HUES6 (cell line): ENCODE measurements at regions not wholly inside any gene's neighbourhood (a gene's known extent, or its start where the extent isn't known, plus 50 kb on each side); places are given as distances from the start of the nearest gene placed in this dataset.
"Not testable (repeated sequence)": the region's sequence is repeated elsewhere in the genome, so short reads cannot be mapped to it uniquely, and the experiment has no call there.

ENCODE experiments used
- H3K27ac ChIP-seq: 2 replicates; pipeline ENCODE4 v1.7.0; 2013; ENCODE audit warnings: low read depth, mild to moderate bottlenecking, low read length, inconsistent platforms
- H3K27me3 ChIP-seq: 2 replicates; pipeline ENCODE4 v1.6.1; 2013; ENCODE audit warnings: low read length; ENCODE audit not compliant: control insufficient read depth, insufficient read depth
- H3K36me3 ChIP-seq: 2 replicates; pipeline ENCODE4 v1.6.1; 2013; ENCODE audit warnings: low read length; ENCODE audit not compliant: control insufficient read depth, insufficient read depth
- H3K4me1 ChIP-seq: 2 replicates; pipeline ENCODE4 v1.6.1; 2013; ENCODE audit warnings: low read length; ENCODE audit not compliant: control insufficient read depth, insufficient read depth
- H3K4me3 ChIP-seq: 2 replicates; pipeline ENCODE4 v1.5.1; 2013; ENCODE audit warnings: low read depth, low read length
- H3K9ac ChIP-seq: one replicate; pipeline ENCODE4 v1.6.1; 2013; ENCODE audit warnings: mild to moderate bottlenecking, low read length
- H3K9me3 ChIP-seq: 2 replicates; pipeline ENCODE4 v1.6.1; 2013; ENCODE audit warnings: low read depth, low read length; ENCODE audit not compliant: control insufficient read depth, insufficient read depth

DNA sequence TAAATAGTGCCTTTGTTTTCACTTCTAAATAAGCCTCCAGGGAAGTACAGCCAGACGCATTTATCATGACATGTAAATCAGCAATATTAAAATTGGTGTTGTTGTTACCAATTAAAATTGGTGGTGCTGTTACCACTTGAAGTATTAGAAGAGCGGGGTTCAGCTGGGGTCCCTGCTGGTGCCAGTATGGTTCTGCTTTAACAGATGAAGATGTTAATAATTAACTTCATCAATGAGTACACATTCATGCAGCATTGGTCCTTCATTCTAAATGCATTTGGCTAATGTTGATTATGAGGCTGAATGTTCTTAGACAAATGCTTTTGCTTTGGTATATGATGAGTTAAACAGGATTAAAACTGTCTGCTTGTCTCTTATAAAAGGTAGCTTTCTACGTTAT, 67.6 kb upstream of the TMC1 start:
- Histone ChIP-seq H3K4me1 (peaks cover 20% of the 10 kb centered on the region), H3K27me3 (no peaks in the 10 kb centered on the region), H3K36me3 (no peaks in the 10 kb centered on the region), H3K9me3 (no peaks in the 10 kb centered on the region), H3K9ac (no peak overlapping the region), H3K4me3 (no peak overlapping the region), H3K27ac (peak overlapping the region; percentile 36; the same call in 1 of the 2 replicates)

DNA sequence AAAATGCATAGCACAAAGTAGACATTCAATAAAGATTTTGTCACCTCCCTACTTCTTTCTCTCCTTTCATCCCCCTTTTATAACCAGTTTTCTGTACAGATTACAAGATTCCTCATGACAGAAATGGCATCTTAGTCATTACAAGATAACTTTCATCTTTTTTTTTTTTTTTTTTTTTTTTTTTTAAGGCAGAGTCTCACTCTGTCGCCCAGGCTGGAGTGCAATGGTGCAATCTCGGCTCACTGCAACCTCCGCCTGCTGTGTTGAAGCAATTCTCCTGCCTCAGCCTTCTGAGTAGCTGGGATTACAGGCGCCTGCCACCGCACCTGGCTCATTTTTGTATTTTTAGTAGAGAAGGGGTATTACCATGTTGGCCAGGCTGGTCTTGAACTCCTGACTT, 75.2 kb upstream of the TMC1 start:
- H3K27ac ChIP-seq, H3K9me3 ChIP-seq, H3K36me3 ChIP-seq, H3K27me3 ChIP-seq, H3K4me3 ChIP-seq, H3K9ac ChIP-seq: not testable (repeated sequence)
- H3K4me1 ChIP-seq: peaks cover 17% of the 10 kb centered on the region

DNA sequence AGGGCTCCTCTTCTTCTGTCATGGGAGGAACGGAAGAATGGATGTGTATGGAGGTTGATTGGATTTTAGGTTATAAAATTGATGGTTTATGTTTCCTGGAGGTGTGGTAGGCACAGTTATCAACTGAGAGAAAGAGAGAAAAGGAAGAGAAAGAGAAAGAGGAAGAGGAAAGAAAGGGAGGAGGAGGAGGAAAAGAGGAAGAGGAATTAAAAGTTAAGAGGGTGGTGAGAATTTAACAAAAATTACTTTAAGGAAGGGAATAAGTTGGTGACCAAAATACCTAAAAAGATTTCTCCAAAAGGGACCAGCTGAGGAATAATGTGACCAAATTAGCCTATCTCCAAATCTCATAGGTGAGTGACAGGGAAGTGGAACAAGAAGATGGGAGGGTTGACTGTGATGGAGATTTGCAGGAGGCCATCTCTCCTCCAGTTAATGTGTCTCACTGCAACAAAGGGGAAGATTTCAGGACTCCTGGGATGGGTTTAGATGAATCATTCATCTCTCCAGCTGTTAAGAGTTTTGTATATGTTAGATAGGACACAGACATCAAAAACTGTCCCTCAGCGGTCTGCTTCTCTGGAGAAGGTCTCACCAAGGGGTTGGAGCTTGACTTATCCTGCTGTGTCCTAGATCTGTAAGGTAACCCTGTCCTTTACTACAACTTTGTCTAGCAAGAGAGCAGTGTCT, 76.0 kb upstream of the TMC1 start:
- Histone ChIP-seq H3K9me3 (no peaks in the 10 kb centered on the region), H3K4me3 (no peak overlapping the region), H3K27ac (no peak overlapping the region), H3K4me1 (peaks cover 22% of the 10 kb centered on the region), H3K36me3 (no peaks in the 10 kb centered on the region), H3K27me3 (no peaks in the 10 kb centered on the region), H3K9ac (no peak overlapping the region)

DNA sequence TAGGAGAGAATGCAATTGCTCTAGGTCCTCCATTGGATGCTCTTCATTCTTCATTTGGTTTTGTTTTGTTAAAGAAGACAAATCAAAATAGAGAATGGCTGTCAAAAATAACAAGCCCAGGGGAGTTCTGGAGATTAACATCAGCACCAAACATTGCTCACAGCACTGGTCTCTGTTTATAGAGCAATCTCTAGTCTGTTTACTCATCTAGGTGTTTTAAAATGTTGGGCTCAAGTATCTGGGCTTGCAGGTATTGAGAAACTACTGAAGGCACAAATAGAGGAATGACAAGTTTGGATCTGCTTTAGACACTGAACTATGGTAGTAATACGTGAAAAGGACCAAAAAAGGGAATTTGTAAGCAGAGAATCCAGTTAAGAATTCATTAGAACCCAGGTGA, 77.0 kb upstream of the TMC1 start:
- Histone ChIP-seq H3K27me3 (no peaks in the 10 kb centered on the region), H3K27ac (no peak overlapping the region), H3K9me3 (no peaks in the 10 kb centered on the region), H3K4me3 (no peak overlapping the region), H3K36me3 (no peaks in the 10 kb centered on the region), H3K4me1 (peaks cover 22% of the 10 kb centered on the region), H3K9ac (no peak overlapping the region)

DNA sequence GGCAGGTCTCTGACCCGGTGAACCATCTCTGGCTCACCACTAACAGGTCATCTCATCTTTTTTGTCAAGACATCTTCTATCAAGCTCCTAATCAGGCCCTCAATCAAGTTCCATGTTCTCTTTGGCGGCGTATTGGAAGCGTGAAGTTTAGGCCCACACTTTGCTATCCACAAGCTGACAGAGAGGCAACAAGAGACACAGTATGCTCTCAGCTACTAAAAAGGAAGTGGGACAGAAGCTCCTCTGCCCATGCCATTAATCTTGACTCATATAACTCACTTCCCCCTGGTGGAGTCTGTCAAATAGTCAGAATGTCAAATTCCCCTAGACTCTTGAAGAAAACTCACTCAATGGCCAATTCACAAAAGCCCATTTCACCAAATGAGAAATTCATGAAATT, 77.6 kb upstream of the TMC1 start:
- Histone ChIP-seq H3K36me3 (no peaks in the 10 kb centered on the region), H3K27ac (no peak overlapping the region), H3K4me3 (no peak overlapping the region), H3K9me3 (no peaks in the 10 kb centered on the region), H3K9ac (no peak overlapping the region), H3K27me3 (no peaks in the 10 kb centered on the region), H3K4me1 (peaks cover 22% of the 10 kb centered on the region)

DNA sequence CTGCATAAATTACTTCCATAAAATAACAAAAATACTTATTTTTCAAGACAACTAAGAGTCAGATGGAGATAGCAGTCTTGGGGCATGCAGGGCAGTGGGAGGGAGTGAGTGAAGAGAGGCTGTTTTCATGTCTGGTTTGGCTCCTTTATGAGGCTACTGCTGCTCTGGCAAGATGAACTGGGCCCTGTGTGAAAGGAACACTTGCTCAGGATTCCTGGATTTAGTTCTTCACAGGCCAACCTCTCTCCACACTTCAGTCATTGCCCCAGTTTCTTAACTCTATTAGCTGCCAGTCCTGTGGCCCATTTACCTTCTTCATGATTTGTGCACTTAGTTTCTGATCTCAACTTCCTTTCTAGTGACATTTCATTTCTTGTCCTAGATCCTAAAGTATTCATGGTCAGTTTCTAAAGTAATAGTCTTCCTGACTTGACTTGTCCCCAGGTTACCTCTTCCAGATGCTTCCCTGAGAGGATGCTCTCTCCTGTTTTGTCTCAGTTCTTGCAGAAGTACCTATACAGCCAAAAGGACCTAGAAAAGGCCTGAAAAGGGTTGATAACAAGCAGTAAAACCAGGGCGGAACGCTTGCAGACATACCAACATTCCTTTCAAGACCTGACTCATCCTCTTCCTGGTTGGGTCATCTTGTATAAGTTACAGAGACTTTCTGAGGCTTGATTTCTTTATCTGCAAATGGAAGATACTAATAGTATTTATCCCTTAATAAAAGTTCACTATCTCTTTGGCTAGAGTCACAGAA, 77.0 kb upstream of the ZFAND5 start:
- Histone ChIP-seq H3K27ac (peak overlapping the region; percentile 28; the same call in 1 of the 2 replicates), H3K27me3 (no peaks in the 10 kb centered on the region), H3K9ac (peak overlapping the region; percentile 27), H3K4me3 (no peak overlapping the region), H3K36me3 (no peaks in the 10 kb centered on the region), H3K9me3 (no peaks in the 10 kb centered on the region), H3K4me1 (peaks cover 22% of the 10 kb centered on the region)

DNA sequence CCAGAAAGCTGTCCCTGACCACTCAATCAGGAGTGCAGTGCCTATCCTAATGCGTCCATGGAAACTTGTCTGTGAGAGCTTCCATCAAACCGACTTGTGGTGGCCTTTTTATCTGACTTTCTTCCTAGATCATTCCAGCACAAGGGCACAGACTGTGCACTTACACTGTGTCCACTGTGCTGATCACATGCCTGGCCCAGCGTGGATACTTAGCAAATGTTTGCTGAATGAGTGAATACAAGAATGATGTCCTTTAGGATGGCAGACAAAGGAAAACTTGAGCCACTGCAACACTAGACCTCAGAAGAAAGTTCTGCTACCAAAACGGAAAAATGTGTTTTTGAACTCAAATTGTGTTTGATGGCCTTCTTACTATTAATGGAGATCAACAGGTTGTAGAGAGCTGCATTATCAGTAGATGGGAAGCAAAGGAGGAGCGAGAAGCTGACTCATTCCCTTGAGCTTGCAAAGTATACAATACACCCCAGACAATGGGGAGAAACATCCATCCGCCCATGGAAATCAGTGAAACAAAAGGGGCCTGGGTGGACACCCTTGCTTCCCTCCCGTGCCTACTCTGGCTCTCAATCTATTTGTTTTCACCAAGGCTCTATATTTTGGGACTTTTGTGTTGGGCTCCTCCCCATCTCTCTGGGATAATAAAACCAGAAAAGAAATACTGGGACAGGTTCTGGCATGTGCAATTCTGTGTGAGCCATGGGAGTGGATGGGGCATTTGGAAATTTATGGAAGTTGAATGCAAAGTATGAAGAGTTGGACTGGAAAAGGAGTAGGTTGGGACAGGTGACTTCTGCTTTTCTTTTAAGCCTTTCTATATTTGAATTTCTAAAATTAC, 76.2 kb upstream of the ZFAND5 start:
- H3K27ac ChIP-seq: no peak overlapping the region; the same call in 1 of the 2 replicates
- H3K4me3 ChIP-seq: no peak overlapping the region
- H3K9me3 ChIP-seq: no peaks in the 10 kb centered on the region
- peaks cover 22% of the 10 kb centered on the region for H3K4me1 ChIP-seq
- no peaks in the 10 kb centered on the region for H3K27me3 ChIP-seq
- no peaks in the 10 kb centered on the region for H3K36me3 ChIP-seq
- no peak overlapping the region for H3K9ac ChIP-seq

DNA sequence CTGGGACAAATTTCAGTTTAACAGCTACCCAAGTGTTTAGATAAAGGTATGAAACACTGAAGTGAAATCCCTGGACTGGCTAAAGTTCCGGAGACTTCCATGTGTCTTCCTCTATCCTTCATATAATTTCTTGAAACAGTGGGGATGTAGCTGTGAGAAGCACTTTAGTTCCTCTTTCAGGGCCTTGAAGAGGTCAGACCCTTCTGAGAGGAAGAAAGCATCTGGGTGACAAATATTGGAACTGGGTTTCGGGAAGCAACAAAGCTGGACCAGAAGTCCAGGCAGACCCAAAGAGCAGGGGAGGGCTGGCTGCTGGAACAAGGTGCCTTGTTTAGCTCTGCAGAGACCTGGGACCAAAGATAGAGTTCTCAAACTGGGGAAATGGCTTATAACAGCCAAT, 75.4 kb upstream of the ZFAND5 start:
- Histone ChIP-seq H3K9ac (no peak overlapping the region), H3K4me3 (no peak overlapping the region), H3K36me3 (no peaks in the 10 kb centered on the region), H3K27me3 (no peaks in the 10 kb centered on the region), H3K27ac (no peak overlapping the region), H3K9me3 (no peaks in the 10 kb centered on the region), H3K4me1 (peaks cover 22% of the 10 kb centered on the region)

DNA sequence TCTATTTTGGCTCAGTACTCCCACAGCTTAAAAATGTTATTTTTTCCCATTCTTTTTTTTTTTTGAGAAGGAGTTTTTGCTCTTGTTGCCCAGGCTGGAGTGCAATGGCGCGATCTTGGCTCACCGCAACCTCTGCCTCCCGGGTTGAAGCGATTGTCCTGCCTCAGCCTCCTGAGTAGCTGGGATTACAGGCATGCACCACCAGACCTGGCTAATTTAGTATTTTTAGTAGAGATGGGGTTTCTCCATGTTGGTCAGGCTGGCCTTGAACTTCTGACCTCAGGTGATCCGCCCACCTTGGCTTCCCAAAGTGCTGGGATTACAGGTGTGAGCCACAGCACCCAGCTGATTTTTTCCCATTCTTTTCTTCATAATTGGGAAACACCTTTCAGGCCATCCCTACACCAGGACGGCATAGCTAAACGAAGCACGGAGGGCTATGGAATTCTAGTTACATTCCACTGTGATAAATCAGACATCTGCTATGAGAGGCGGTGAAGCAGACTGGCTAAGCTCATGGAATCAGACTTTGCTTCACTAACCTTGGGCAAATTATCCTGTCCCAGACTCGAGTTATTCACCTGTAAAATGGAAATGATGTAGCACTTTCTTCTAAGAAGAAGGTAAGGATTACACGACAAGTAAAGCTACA, 68.7 kb upstream of the ZFAND5 start:
- H3K27ac ChIP-seq, H3K4me3 ChIP-seq, H3K9me3 ChIP-seq, H3K36me3 ChIP-seq, H3K4me1 ChIP-seq, H3K27me3 ChIP-seq, H3K9ac ChIP-seq: not testable (repeated sequence)

DNA sequence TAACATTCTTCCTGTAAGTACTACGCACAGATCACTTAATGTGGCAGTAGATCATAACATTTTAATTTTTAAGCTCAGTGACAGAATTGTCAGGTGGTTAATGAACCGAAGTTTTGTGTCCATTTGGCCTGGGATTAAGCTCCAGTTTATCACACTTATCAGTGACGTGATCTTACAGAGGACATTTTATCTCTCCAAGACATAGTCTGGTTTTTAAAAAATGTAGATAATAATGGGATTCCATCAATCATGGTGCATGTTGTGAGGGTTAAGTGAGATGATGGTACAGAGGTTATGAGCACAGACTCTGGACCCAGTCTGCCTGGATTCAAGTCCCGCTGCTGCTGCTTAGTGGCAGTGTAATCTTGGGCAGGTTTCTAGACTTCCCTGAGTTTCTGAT, 66.0 kb upstream of the ZFAND5 start:
- Histone ChIP-seq H3K36me3 (no peaks in the 10 kb centered on the region), H3K27ac (no peak overlapping the region), H3K27me3 (no peaks in the 10 kb centered on the region), H3K4me3 (no peak overlapping the region), H3K9ac (no peak overlapping the region), H3K9me3 (no peaks in the 10 kb centered on the region), H3K4me1 (peaks cover 6% of the 10 kb centered on the region; the same call in 1 of the 2 replicates)
